Activated effector memory CD4-positive, alpha-beta T cell treated with Interleukin-2 at 50 U/mL for 16 hours (primary cell): ENCODE measurements at regions not wholly inside any gene's neighbourhood (a gene's known extent, or its start where the extent isn't known, plus 50 kb on each side); places are given as distances from the start of the nearest gene placed in this dataset.

Source experiments
- DNase-seq: peaks from one replicate; pipeline ENCODE4 v3.0.0-alpha.2; 2020

- no peak for DNase-seq
These were observed 114.4 kb upstream of the POU1F1 start for GRCh38 chr3:87390821-87391220.

DNA sequence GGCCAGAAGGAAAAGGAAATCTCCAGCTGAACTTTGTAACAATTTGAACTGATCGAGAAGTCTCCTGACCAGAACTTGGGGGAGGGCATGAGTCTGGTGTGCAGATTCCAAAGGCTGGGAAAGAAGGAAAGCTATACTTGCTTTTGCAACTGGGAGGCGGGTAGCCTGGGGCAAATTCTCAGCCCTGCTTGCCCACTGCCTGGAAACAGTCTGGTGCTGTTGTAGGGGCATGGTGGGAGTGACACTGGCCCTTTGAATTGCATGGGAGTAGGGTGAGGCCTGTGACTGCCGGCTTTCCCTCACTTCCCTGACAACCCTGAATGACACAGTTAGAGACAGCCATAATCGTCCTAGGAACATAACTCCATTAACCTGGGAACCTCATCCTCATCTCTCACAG lies 114.0 kb upstream of the POU1F1 start:
- DNase-seq = no peak

DNA sequence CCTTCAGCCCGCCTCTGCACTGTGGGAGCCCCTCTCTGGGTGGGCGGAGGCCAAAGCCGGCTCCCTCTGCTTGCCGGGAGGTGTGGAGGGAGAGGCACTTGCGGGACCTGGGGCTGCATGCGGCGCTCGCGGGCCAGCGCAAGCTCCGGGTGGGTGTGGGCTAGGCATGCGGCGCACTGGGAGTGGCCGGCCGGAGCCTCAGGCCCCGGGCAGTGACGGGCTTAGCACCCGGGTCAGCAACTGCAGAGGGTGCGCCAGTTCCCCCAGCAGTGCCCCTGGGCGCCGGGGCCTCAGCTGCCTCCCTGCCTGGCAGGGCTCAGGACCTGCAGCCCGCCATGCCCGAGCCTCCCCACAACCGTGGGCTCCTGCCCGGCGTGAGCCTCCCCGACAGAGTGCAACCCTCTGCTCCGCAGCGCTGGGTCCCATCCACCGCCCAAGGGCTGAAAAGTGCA lies 98.9 kb upstream of the POU1F1 start:
- DNase-seq = no peak

- no peak for DNase-seq
These were observed 93.6 kb upstream of the POU1F1 start for GRCh38 chr3:87370007-87370406.

GRCh38 chr3:87367736-87368135 lies 91.4 kb upstream of the POU1F1 start:
- DNase-seq = no peak

DNA sequence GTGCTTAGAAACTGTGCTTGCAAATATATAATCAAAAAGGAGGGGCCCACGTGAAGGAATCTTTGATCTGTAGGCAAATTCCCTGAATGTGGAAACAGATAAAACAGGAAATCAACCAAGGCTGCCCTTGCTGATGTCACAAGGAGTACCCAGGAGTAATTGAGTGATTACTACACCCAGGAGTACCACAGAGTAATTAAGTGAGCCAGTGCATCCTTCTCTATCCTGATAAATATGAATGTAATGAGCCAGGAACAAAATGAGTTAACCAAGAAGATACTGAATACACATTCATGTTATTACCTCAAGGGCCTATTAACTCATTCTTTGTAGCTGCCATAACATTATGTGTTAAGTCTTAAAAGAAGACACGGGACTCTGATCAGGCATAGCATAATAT lies 87.3 kb upstream of the POU1F1 start:
- DNase-seq = no peak

DNA sequence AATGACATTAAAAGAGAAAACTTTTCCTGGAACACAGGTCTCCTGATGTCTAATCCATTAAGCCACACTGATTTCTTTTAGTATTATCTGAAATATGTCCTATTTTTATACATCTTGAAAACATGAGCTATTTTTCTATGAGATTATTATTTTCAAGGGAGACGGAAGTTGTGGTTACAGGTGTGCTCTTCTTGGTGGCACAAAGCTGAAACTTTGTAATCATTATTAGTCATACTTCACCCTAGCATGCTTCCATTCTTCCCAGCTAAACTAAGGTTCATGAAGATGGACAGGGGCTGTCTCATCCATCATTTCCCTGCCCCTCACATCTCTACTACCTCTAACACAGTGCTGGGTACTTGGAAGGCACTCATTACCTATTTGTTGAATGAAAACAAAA lies 85.6 kb upstream of the POU1F1 start:
- DNase-seq = no peak

DNA sequence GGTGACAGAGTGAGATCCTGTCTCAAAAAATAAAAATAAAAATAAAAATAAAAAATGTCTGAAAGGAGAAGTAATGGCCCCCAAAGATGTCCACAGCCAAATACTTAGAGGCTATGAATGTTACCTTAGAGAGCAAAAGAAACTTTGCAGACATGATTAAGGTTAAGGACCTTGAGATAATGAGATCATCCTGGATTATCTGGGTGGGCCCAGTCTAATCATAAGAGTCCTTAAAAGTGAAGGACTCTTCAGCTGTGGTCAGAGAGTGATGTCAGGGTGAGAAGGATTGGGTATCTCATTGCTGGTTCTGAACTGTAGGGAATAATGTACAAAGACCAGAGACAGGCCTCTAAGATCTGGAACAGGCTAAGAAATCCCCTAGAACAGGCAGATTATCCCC lies 84.9 kb upstream of the POU1F1 start:
- DNase-seq = no peak

DNA sequence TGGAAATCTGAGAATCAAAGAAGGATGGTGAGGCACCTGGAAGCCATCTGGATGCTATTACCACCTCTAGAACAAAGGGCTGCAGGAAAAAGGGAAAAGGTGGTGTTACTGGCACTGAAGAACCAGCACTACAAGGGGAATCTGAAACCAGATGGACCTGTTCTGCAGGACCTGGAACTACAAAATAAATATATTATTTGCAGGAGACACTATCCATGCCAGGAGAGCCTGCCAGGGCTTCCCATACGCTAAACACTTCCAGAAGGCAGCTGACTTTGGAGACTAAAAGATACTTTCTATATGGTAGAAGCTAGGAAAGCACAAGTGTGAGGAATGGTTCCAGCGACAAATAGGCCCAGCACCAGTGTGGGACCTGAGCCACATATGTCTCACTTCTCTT lies 83.4 kb upstream of the POU1F1 start:
- DNase-seq = no peak

GRCh38 chr3:87359025-87359424 lies 82.6 kb upstream of the POU1F1 start:
- DNase-seq = no peak

DNA sequence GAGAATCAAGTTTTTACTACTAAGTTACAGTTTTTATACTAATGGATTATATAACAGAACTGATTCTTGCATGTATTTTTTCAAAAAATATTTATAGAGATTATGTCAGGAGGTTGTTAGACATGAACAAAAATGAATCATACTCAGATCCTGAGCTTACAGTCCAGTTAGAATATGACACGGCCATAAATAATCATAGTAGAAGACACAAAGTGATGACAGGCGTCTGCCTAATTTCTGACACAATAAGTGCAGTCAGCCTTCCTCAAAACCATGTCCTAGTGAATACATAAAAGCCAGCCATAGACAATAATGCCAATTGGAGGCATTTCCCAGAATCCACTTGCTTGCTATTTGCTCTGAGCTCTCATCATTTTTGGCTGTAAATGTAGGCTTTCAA lies 81.7 kb upstream of the POU1F1 start:
- DNase-seq = no peak

- no peak for DNase-seq
These were observed 78.0 kb upstream of the POU1F1 start for GRCh38 chr3:87354398-87354797.

- DNase-seq = no peak
These were observed 75.6 kb upstream of the POU1F1 start for GRCh38 chr3:87351937-87352336.

GRCh38 chr3:87350367-87351199 lies 74.2 kb upstream of the POU1F1 start:
- no peak for DNase-seq

GRCh38 chr3:87349833-87350232 lies 73.4 kb upstream of the POU1F1 start:
- no peak for DNase-seq

GRCh38 chr3:87336761-87337160 lies 60.4 kb upstream of the POU1F1 start:
- no peak for DNase-seq

GRCh38 chr3:87335931-87336330 lies 59.5 kb upstream of the POU1F1 start:
- DNase-seq = no peak

DNA sequence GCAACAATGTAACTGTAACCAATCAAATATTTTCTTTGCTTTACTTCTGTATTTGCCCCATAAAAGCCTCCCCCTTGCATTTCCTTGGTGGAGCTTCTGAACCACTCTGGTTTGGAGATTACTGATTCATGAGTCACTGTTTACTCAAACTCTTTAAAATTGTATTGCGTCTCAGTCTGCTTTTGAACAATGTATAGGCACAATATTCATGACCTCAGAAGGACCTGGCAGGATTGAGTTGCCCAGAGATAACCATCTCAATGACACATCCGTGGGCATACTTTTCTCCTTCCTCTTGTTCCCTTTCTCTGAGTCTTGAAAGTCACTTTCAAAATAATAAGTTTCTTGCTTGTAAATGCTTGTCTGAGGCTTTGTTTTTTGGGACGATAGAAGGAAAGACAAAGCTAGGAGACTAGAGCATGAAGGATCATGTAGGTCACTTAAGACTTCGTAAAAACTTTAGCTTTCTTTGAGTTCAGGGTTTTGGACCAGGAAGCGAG lies 57.1 kb upstream of the POU1F1 start:
- no peak for DNase-seq

DNA sequence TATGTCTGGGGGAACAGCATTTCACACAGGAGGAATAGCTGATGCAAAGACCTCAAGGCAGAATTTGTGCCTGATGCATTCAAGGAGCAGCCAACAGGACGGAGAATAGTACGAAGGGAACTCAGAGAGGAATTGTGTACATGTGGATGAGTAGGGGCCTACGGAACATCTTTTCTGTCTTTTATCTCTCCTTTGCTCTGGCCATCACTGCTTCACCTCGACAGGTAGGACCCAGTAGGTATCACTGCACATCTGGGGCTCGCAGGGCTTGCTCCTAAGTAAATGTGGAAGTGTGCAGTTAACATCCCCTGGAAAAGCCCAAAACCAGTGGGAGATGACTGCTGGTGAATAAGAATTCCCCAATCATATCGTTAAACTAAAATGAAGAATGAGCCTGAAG lies 56.4 kb upstream of the POU1F1 start:
- no peak for DNase-seq

DNA sequence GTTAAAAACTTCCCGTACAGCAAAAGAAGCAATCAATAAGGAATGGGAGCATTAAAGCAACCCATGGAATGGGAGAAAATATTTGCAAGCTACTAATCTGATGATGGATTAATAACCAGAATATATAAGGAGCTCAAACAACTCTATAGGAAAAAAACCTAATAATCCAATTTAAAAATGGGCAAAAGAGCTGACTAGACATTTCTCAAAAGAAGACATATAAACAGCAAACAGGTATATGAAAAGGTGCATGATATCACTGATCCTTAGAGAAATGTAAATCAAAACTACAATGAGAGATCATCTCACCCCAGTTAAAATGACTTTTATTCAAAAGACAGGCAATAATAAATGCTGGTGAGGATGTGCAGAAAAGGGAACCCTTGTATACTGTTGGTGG lies 52.7 kb upstream of the POU1F1 start:
- no peak for DNase-seq
